Chondrocyte (in vitro differentiated cells): ENCODE measurements at regions not wholly inside any gene's neighbourhood (a gene's known extent, or its start where the extent isn't known, plus 50 kb on each side); places are given as distances from the start of the nearest gene placed in this dataset.

ENCODE experiments used
- DNase-seq: peaks from one replicate; pipeline ENCODE4 v3.0.0; 2021; ENCODE audit warnings: mixed read lengths, low spot score
- H3K27ac Mint-ChIP-seq: one replicate; pipeline ENCODE4 v1.8.0; 2021; ENCODE audit warnings: mild to moderate bottlenecking, moderate library complexity, mixed read lengths; ENCODE audit not compliant: unreplicated experiment
- H3K27me3 Mint-ChIP-seq: 2 replicates; pipeline ENCODE4 v1.8.0; 2021; ENCODE audit warnings: low read depth, mixed read lengths
- H3K36me3 Mint-ChIP-seq: 2 replicates; pipeline ENCODE4 v1.8.0; 2021; ENCODE audit warnings: low read depth, mixed read lengths
- H3K4me1 Mint-ChIP-seq: 2 replicates; pipeline ENCODE4 v1.8.0; 2021; ENCODE audit warnings: low read depth, mild to moderate bottlenecking, mixed read lengths
- H3K4me3 Mint-ChIP-seq: one replicate; pipeline ENCODE4 v1.8.0; 2021; ENCODE audit warnings: mild to moderate bottlenecking, moderate library complexity, mixed read lengths; ENCODE audit not compliant: unreplicated experiment
- H3K9me3 Mint-ChIP-seq: 2 replicates; pipeline ENCODE4 v1.8.0; 2021; ENCODE audit warnings: low read depth, mixed read lengths
- CTCF ChIP-seq: fragments of 200-600 bp; sonication (generic); IDR thresholded peaks from 2 replicates; pipeline ENCODE4 v1.5.0; 2021; ENCODE audit warnings: antibody characterized with exemption, mild to moderate bottlenecking, moderate library complexity

GRCh38 chr2:128799730-128800129 lies 481.1 kb upstream of the HS6ST1 start:
- no peak for TF ChIP-seq CTCF
- Mint-ChIP-seq H3K27me3 (peaks cover 47% of the 10 kb centered on the region), H3K4me3 (no peak overlapping the region), H3K4me1 (no peaks in the 10 kb centered on the region), H3K9me3 (no peaks in the 10 kb centered on the region), H3K36me3 (no peaks in the 10 kb centered on the region), H3K27ac (no peak overlapping the region)
- DNase-seq: no peak

- TF ChIP-seq CTCF: no peak
- no peak overlapping the region for H3K4me3 Mint-ChIP-seq
Observed at GRCh38 chr2:128801576-128801975, 482.9 kb upstream of the HS6ST1 start.

GRCh38 chr2:128803222-128803621 lies 484.6 kb upstream of the HS6ST1 start:
- Mint-ChIP-seq H3K9me3 (peaks cover 6% of the 10 kb centered on the region), H3K36me3 (peaks cover 6% of the 10 kb centered on the region), H3K4me1 (no peaks in the 10 kb centered on the region), H3K27me3 (peaks cover 46% of the 10 kb centered on the region), H3K4me3 (no peak overlapping the region), H3K27ac (no peak overlapping the region)
- TF ChIP-seq CTCF: no peak
- no peak for DNase-seq

More at GRCh38 chr2:128801576-128801975, 482.9 kb upstream of the HS6ST1 start:
- Mint-ChIP-seq H3K4me1 (no peaks in the 10 kb centered on the region), H3K27me3 (peaks cover 46% of the 10 kb centered on the region), H3K36me3 (no peaks in the 10 kb centered on the region), H3K9me3 (no peaks in the 10 kb centered on the region), H3K27ac (no peak overlapping the region)
- DNase-seq: no peak

- Mint-ChIP-seq H3K4me1 (peaks cover 4% of the 10 kb centered on the region), H3K27ac (no peak overlapping the region), H3K9me3 (peaks cover 6% of the 10 kb centered on the region), H3K4me3 (no peak overlapping the region), H3K36me3 (peaks cover 6% of the 10 kb centered on the region), H3K27me3 (peaks cover 35% of the 10 kb centered on the region)
- DNase-seq: no peak
- TF ChIP-seq CTCF: no peak
Observed at GRCh38 chr2:128805237-128805636, 486.6 kb upstream of the HS6ST1 start.

GRCh38 chr2:128805918-128806317 lies 487.2 kb upstream of the HS6ST1 start:
- H3K27me3 Mint-ChIP-seq: peaks cover 35% of the 10 kb centered on the region
- no peak overlapping the region for H3K27ac Mint-ChIP-seq
- no peak for DNase-seq
- H3K9me3 Mint-ChIP-seq: peaks cover 11% of the 10 kb centered on the region
- H3K36me3 Mint-ChIP-seq: peaks cover 6% of the 10 kb centered on the region
- peaks cover 4% of the 10 kb centered on the region for H3K4me1 Mint-ChIP-seq
- no peak for TF ChIP-seq CTCF
- no peak overlapping the region for H3K4me3 Mint-ChIP-seq
